HS-5 (cell line): ENCODE measurements at regions not wholly inside any gene's neighbourhood (a gene's known extent, or its start where the extent isn't known, plus 50 kb on each side); places are given as distances from the start of the nearest gene placed in this dataset.

Experiments
- DNase-seq: peaks from one replicate; pipeline ENCODE4 v3.0.0-alpha.2; 2012; ENCODE audit warnings: low read depth

DNA sequence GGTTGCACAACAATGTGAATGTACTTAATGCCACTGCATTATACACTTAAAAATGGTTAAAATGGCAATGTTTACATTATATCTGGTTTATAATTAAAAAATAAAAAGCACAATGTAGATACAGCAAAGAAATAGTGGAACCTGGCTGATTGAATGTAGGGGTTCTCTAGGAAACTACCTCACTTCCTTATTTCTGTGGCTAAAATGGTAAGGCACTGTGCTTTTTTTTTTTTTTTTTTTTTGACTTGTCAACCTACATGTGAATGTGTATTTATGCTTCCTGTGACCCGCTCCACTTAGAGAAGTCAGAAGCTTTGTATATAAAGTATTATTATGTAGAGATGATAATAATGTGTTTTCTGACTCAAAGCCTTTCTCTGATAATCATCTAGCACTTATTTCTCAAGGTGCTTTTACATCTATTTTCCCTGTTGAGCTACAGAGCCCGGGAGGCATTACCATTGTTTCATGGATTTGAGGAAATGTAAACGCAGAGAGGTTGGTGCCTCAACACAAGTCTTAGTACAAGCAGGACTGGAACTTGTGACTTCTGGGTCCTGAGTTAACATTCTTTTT, 55.0 kb downstream of the SOX4 start:
- DNase-seq, result no peak

- DNase-seq, result no peak
These were observed 59.8 kb downstream of the SOX4 start for GRCh38 chr6:21653323-21653722.

GRCh38 chr6:21653905-21654304, 60.4 kb downstream of the SOX4 start:
- DNase-seq, result no peak

DNA sequence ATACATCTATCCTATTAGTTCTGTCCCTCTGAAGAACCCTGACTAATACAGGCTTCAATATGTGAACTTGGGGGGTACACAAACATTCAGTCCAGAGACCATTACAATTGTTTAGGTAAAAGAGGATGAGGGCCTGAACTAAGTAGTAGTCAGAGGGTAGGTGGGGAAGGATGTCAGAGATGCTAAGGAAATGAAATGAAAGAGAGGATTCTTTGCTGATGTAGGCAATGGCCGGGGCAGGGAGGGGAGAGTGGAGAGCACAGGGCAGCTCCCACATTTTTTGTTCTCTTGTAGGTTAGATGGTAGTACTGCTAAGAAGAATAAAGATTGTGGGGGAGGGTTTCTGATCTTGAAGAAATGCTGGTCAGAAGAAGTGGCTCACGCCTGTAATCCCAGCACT, 60.8 kb downstream of the SOX4 start:
- DNase-seq, result no peak

DNA sequence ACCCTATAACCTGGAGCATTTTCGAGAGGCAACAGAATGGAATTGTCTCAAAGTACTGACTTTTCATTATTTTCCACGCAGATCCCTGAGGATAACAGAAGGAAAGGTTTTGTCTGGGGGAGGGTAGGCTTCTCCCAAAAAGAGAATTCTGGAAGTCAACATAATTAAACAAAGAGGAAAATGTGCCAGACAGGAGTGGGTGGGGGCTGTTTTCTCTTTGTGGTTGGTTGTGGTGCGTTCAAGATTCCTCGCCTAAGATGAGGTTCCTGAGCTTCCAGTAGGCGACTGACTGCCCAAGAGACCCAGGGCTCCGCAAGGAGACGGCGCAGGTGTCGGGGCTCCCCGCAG, 70.4 kb downstream of the SOX4 start:
- DNase-seq, result no peak

- DNase-seq, result no peak
These were observed 71.0 kb downstream of the SOX4 start for GRCh38 chr6:21664314-21665109.

DNA sequence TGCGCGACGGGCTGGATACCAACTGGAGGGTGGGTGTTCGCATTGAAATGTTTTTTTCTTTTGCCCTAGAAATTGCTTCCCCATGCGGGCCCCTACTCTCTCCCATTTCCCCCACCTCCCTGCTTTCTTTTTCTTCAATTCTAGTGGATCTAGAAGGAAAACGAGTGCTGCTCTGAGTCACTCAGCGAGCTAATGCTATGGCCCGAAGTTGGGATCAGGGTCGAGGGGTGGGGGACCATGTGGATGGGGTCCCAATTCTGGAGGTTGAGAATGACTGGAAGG, 71.5 kb downstream of the SOX4 start:
- no peak for DNase-seq

- no peak for DNase-seq
These were observed 72.0 kb downstream of the SOX4 start for GRCh38 chr6:21665392-21666200.

GRCh38 chr6:21666201-21666691, 72.7 kb downstream of the SOX4 start:
- DNase-seq, result no peak

DNA sequence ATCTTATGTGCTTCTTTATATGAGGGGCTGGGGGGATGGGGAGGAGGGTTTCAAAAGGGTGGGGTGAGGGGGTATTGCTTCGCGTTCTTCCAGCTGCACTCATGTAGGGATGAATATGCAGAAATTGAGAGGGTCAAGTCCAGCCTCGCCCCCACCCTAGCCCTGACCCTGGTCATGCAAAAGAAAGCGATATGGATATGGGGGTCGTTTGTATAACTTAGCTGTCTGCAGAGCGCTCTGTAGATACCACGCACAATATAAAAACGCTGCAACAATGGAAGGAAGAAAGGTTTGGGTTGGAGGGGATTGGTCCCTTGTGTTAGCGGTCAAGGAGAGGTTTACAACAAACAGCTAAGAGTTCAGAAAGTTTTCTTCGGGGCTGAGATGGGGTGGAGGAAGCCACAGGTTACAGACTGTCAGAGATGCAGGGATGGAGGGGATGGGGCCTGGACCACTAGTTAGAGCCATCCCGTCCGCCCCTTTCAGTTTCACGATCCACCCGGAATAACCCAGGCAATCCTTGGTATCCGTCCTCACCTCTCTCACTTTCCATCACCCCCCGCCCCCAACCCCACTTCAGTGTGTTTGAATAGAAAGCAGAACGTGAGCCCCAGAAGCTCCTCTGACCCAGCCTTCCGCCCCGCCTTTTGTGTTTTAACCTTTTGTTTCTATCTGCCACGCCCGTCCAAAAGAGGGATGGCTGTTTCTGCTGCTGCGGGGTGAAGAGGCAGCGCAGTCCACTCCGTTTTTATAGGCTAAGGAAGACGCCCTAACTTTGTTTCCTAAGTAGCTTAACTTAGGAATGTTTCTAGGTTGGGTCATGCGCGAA, 73.5 kb downstream of the SOX4 start:
- DNase-seq, result no peak

- DNase-seq, result no peak
These were observed 75.2 kb downstream of the SOX4 start for GRCh38 chr6:21668795-21669194.

- no peak for DNase-seq
These were observed 83.2 kb downstream of the SOX4 start for GRCh38 chr6:21676769-21677168.

- DNase-seq, result no peak
These were observed 85.4 kb downstream of the SOX4 start for GRCh38 chr6:21678990-21679389.

DNA sequence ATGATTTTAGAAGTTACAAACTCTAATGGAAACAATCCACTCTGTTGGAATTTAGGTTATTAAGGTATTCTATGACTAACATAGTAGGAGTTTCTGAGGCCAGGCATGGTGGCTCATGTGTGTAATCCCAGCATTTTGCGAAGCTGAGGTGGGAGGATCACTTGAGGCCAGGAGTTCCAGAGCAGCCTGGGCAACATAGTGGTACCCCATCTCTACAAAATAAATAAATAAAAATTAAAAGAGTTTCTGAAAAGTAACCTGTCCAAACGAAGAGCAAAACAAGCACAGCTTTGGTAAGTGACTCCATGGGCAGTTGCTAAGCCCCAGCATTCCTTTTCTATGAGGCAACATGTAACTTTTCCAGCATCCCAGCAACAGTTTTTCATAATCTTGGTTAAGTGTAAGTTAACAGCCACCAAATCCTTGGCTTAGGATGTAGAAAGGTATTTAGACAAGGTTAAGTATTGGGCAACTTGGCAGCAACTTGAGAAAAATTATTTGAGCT, 86.3 kb downstream of the SOX4 start:
- DNase-seq, result peak; percentile 47

DNA sequence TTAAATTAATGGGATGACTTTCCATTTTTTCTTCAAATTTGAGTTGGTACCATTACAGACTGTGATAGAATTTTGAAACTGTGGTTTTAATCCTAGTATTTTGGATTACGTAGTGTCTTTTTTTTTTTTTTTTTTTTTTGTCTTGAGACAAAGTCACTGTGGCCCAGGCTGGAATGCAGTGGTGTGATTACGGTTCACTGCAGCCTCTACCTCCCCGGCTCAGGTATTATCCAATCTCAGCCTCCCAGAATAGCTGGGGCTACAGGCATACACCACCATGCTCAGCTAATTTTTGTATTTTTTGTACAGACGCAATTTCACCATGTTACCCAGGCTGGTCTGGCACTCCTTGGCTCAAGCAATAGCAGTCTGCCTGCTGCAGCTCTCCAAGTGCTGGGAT, 87.1 kb downstream of the SOX4 start:
- DNase-seq, result no peak

DNA sequence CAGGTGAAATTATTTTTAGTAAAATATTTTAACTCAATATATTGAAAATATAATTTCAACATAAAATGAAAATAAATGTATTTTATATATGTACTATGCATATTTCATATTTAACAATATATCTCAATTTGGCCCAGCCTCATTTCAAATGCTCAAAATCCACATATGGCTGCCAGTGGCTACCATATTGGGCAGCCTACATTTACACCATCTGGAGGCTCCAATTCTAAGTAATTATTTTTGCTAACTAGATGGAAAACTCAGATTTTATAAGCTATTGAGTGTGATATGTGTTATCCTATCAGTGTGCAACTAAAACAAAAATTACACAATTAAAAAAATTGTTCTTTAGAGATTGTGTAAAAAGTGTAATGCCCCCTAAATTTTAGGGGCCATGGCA, 96.9 kb downstream of the SOX4 start:
- no peak for DNase-seq

GRCh38 chr6:21691685-21692346, 98.3 kb downstream of the SOX4 start:
- no peak for DNase-seq

GRCh38 chr6:21692721-21693120, 99.2 kb downstream of the SOX4 start:
- DNase-seq, result no peak

- DNase-seq, result no peak
These were observed 100.6 kb downstream of the SOX4 start for GRCh38 chr6:21694168-21694567.

DNA sequence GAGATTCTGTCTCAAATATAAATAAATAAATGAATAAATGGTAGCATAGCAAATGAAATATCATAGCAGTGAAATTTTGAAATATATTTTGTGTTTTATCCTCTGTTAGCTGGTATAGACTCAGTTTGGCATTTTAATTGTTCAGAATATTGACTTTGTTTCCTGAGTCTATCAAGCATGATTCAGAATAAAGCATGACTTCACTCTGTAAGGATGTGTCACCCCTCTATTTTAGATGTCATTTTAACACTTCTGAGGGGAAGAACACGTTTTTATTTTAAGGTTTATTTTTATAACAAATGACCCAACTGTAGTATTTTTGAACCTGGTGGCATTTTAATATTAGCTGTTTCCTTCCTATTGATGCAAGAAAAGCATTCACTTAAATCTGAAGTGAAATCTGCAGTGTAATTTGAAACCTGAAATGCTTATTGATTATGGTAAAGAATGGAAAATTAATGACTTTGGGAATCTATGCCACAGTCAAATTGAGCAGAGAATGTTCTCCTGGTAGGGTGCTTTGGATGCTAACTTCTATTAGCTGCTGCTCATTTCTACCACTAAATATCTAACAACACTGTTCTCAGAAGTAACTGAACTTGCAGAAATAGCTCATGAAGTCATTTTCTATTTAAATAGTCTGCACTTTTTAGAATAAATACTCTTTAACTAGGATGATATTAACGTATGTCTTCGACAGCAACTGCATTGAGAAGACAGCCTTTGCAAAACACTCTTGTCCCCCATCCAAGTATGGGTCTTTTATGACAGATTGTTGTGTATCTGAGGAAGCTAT, 114.2 kb downstream of the SOX4 start:
- DNase-seq, result no peak

DNA sequence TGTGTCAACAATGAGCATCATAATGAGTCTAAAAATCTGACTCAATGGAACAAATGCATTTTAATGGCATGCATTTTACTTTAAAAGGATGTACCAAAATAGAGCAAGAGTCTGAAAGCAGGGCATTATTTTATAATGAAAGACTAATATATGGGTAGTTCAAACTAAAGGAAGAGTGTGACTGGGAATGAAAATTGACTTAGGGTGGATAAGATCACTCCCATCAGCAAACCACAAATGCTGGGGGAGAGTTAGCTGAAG, 114.7 kb downstream of the SOX4 start:
- no peak for DNase-seq
